Endothelial cell of umbilical vein (primary cell): ENCODE measurements at regions not wholly inside any gene's neighbourhood (a gene's known extent, or its start where the extent isn't known, plus 50 kb on each side); places are given as distances from the start of the nearest gene placed in this dataset.

ENCODE experiments used
- BruUV-seq: library from RNA; stranded (reverse); fragments of 400-500 nt; replicated peaks from 2 replicates; lab custom pipeline; 2021; lab: Mats Ljungman, UMichigan
- CTCF ChIA-PET: fragments of 300-600, 350-600 bp; sonication (Branson Sonifier 250); formaldehyde crosslinking; loops from one replicate; lab custom pipeline; 2021; ENCODE audit warnings: antibody characterized with exemption, inconsistent platforms; lab: Charles Lee
- POLR2A ChIA-PET: fragments of 300-600, 350-600 bp; sonication (Branson Sonifier 250); formaldehyde crosslinking; loops from one replicate; lab custom pipeline; 2021; ENCODE audit warnings: antibody characterized with exemption, inconsistent platforms; lab: Charles Lee
- DNase-seq: peaks from one replicate; pipeline ENCODE4 v3.0.0-alpha.2; 2011; ENCODE audit warnings: low read depth, low spot score
- FAIRE-seq: peaks from 2 replicates; lab custom pipeline; 2011; peaks lifted over from hg19 to GRCh38; lab: Jason Lieb, UNC
- H2AFZ ChIP-seq: 2 replicates; pipeline ENCODE4 v1.6.0; 2012; ENCODE audit warnings: low read depth, low read length, control low read depth, inconsistent platforms
- H3K27ac ChIP-seq: 2 replicates; pipeline ENCODE4 v1.5.1; 2011; ENCODE audit warnings: low read depth, mild to moderate bottlenecking, control low read depth, low read length, moderate library complexity; ENCODE audit not compliant: insufficient read depth
- H3K27me3 ChIP-seq, 2 experiments: 2 replicates each; pipeline versions ENCODE4 v1.6.0 to v1.6.1; 2011; ENCODE audit warnings: low read length in 2 of 2, mixed read lengths in 1 of 2; ENCODE audit not compliant: control insufficient read depth in 2 of 2, insufficient read depth in 2 of 2
- H3K36me3 ChIP-seq, 2 experiments: 2 replicates in 1 of 2; 3 replicates in 1 of 2; pipeline ENCODE4 v1.5.1; 2011; ENCODE audit warnings: low read length in 2 of 2, mild to moderate bottlenecking in 1 of 2, moderate library complexity in 1 of 2; ENCODE audit not compliant: control insufficient read depth in 2 of 2, insufficient read depth in 2 of 2; ENCODE audit errors: extremely low read depth in 1 of 2
- H3K4me1 ChIP-seq: 3 replicates; pipeline ENCODE4 v1.5.1; 2011; ENCODE audit warnings: mild to moderate bottlenecking, low read length; ENCODE audit not compliant: control insufficient read depth, insufficient read depth; ENCODE audit errors: extremely low read depth
- H3K4me2 ChIP-seq: 2 replicates; pipeline ENCODE4 v1.6.1; 2011; ENCODE audit warnings: low read length, control low read depth, mixed read lengths; ENCODE audit not compliant: insufficient read depth
- H3K4me3 ChIP-seq, 3 experiments: fragments of 200-600 bp in 1 of 3; sonication (generic), shearing (Covaris generic) in 1 of 3; replicated peaks in 1 of 3; 2 replicates each; pipeline ENCODE4 v1.5.1; 2011 to 2016; ENCODE audit warnings: control low read depth in 3 of 3, low read length in 3 of 3, mild to moderate bottlenecking in 2 of 3, inconsistent platforms in 1 of 3, low read depth in 1 of 3, moderate library complexity in 1 of 3; ENCODE audit not compliant: insufficient read depth in 1 of 3
- H3K79me2 ChIP-seq: 2 replicates; pipeline ENCODE4 v1.6.0; 2012; ENCODE audit warnings: low read length, inconsistent platforms; ENCODE audit not compliant: control insufficient read depth, insufficient read depth
- H3K9ac ChIP-seq: replicated peaks from 2 replicates; pipeline ENCODE3; 2011; ENCODE audit warnings: low read length, control low read depth; ENCODE audit not compliant: insufficient read depth; ENCODE audit errors: extremely low read depth
- H3K9me1 ChIP-seq: replicated peaks from 3 replicates; pipeline ENCODE4 v1.6.0; 2011; ENCODE audit warnings: mild to moderate bottlenecking, low read length; ENCODE audit not compliant: control insufficient read depth, insufficient read depth; ENCODE audit errors: extremely low read depth
- H3K9me3 ChIP-seq: replicated peaks from 2 replicates; pipeline ENCODE4 v1.5.1; 2012; ENCODE audit warnings: low read length, inconsistent platforms; ENCODE audit not compliant: control insufficient read depth, insufficient read depth
- H4K20me1 ChIP-seq: replicated peaks from 2 replicates; pipeline ENCODE3; 2011; ENCODE audit warnings: mild to moderate bottlenecking, low read length; ENCODE audit not compliant: control insufficient read depth, insufficient read depth; ENCODE audit errors: extremely low read depth
- EZH2 ChIP-seq: IDR thresholded peaks from 2 replicates; pipeline ENCODE4 v1.6.1; 2012; ENCODE audit warnings: borderline replicate concordance, low read depth, mild to moderate bottlenecking, moderate library complexity, low read length, inconsistent platforms; ENCODE audit not compliant: severe bottlenecking
- FOS ChIP-seq: IDR thresholded peaks from 2 replicates; pipeline ENCODE4 v1.6.1; 2011; ENCODE audit warnings: mild to moderate bottlenecking, low read length, moderate library complexity, borderline replicate concordance; ENCODE audit not compliant: insufficient read depth
- GATA2 ChIP-seq: IDR thresholded peaks from 2 replicates; pipeline ENCODE4 v1.7.0; 2011; ENCODE audit warnings: low read depth, mild to moderate bottlenecking, moderate library complexity, mixed read lengths, low read length; ENCODE audit not compliant: insufficient read length, insufficient read depth
- JUN ChIP-seq: IDR thresholded peaks from 2 replicates; pipeline ENCODE4 v1.6.1; 2011; ENCODE audit warnings: borderline replicate concordance, low read depth; ENCODE audit not compliant: insufficient read length, insufficient read depth
- MYC ChIP-seq: IDR thresholded peaks from one replicate; pipeline ENCODE4 v1.6.1; 2011; ENCODE audit warnings: mild to moderate bottlenecking, low read depth, low read length
- POLR2A ChIP-seq: IDR thresholded peaks from 2 replicates; pipeline ENCODE4 v1.6.1; 2012; ENCODE audit warnings: low read depth, mild to moderate bottlenecking, control low read depth, low read length
- POLR2AphosphoS5 ChIP-seq: IDR thresholded peaks from 2 replicates; pipeline ENCODE4 v1.6.1; 2012; ENCODE audit warnings: low read depth, mild to moderate bottlenecking, control low read depth, low read length, moderate library complexity; ENCODE audit not compliant: insufficient read depth
- dilution Hi-C: fragments of 300-500 bp; cut with MboI; formaldehyde crosslinking; loops from one replicate; pipeline ENCODE4 v1.15.0; 2019; ENCODE audit warnings: low sequenced_read_pairs; ENCODE audit not compliant: extremely low pct_ligation_motif_present
- intact Hi-C: fragments of 100-400 bp; cut with micrococcal nuclease; formaldehyde crosslinking; loops from one replicate; pipeline ENCODE4 v1.10.0; 2022
- TF ChIP-seq, protein P1 (sequence below): IDR thresholded peaks from 2 replicates; pipeline ENCODE4 v1.6.1; 2011; ENCODE audit not compliant: insufficient read depth, insufficient read length
- TF ChIP-seq, protein P2 (sequence below), 2 donors: IDR thresholded peaks; 1 replicate in 1 of 2; 2 replicates in 1 of 2; pipeline ENCODE4 v1.5.1; 2011; ENCODE audit warnings: low read length in 2 of 2, mild to moderate bottlenecking in 2 of 2, moderate library complexity in 2 of 2, control low read depth in 1 of 2, inconsistent platforms in 1 of 2, low read depth in 1 of 2; ENCODE audit not compliant: insufficient read depth in 1 of 2; ENCODE audit errors: extremely low read depth in 1 of 2

DNA sequence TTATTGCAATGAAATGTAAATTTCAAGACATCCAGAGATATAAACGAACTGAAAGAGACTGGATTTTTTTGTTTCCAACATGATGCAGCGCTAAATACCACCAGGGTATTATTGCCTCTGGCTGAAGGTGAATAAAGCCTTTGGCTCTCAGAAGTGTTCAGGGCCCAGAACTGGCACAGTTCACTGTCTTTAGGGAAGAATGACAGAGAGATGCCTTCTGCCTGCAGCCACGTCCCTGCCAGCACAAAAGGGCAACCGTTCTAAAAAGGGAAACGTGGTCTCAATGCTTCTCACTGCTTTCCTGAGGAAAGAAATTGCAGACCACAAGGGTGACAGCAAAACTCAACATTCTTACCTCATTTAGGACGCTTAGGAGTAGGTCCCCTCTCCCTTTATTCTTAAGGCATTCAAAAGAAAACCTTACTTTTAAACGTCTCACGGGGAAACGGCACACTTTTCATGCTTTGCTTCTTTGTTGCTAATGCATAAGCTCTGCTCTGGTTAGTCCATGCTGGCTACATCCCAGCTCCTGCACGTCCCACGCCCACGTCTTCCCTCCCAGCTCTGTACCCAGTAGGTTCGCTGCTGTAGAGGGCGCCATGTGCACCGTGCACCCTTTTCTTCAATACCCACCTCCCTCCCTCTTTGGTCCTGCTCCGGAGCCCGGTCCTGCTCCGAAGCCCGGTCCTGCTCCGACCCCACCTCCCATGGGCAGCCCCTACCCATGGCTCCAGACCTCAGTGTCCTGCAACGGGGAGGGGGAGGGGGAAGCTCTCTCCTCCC, 171.0 kb downstream of the HRH4 start:
- POLR2A ChIA-PET = no interaction called here
- no peak overlapping the region for H3K4me2 ChIP-seq

More for the DNA sequence above, 171.0 kb downstream of the HRH4 start:
- dilution Hi-C loops = no loop called here
- Histone ChIP-seq H3K9me1 (no peaks in the 10 kb centered on the region), H3K27ac (no peak overlapping the region), H3K4me3 (no peak overlapping the region), H3K36me3 (no peaks in the 10 kb centered on the region), H2AFZ (no peak overlapping the region), H3K27me3 (peaks cover 0 to 2% of the 10 kb centered on the region in 2 experiments), H4K20me1 (no peaks in the 10 kb centered on the region), H3K79me2 (no peaks in the 10 kb centered on the region), H3K9ac (no peak overlapping the region), H3K9me3 (no peaks in the 10 kb centered on the region), H3K4me1 (peaks cover 3% of the 10 kb centered on the region)
- DNase-seq (no peak), FAIRE-seq (no peak)
- no TSS peak for BruUV-seq
- intact Hi-C loops = no loop called here
- TF ChIP-seq MYC (no peak), POLR2AphosphoS5 (no peak), JUN (no peak), GATA2 (no peak), POLR2A (no peak), EZH2 (no peak), FOS (no peak)
- TF ChIP-seq, protein P1, sequence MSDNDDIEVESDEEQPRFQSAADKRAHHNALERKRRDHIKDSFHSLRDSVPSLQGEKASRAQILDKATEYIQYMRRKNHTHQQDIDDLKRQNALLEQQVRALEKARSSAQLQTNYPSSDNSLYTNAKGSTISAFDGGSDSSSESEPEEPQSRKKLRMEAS = no peak
- TF ChIP-seq, protein P2, sequence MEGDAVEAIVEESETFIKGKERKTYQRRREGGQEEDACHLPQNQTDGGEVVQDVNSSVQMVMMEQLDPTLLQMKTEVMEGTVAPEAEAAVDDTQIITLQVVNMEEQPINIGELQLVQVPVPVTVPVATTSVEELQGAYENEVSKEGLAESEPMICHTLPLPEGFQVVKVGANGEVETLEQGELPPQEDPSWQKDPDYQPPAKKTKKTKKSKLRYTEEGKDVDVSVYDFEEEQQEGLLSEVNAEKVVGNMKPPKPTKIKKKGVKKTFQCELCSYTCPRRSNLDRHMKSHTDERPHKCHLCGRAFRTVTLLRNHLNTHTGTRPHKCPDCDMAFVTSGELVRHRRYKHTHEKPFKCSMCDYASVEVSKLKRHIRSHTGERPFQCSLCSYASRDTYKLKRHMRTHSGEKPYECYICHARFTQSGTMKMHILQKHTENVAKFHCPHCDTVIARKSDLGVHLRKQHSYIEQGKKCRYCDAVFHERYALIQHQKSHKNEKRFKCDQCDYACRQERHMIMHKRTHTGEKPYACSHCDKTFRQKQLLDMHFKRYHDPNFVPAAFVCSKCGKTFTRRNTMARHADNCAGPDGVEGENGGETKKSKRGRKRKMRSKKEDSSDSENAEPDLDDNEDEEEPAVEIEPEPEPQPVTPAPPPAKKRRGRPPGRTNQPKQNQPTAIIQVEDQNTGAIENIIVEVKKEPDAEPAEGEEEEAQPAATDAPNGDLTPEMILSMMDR (IDR thresholded peaks at IDR 0.05; ENCODE audit: extremely low read depth in 1 of 2, insufficient read depth in 1 of 2, low read depth in 1 of 2, low read length in 2 of 2) = no peak
- CTCF ChIA-PET = no interaction called here
